IMR-90 (cell line): ENCODE measurements at regions not wholly inside any gene's neighbourhood (a gene's known extent, or its start where the extent isn't known, plus 50 kb on each side); places are given as distances from the start of the nearest gene placed in this dataset.

Experiments
- ATAC-seq: fragments of 200-7000 bp; cut with Tn5 transposase; 2 replicates; pipeline ENCODE4 v1.9.1; 2020; ENCODE audit warnings: low read depth, mild to moderate bottlenecking, moderate library complexity
- BruUV-seq: library from RNA; stranded (reverse); fragments of 400-500 nt; replicated peaks from 2 replicates; lab custom pipeline; 2021; lab: Mats Ljungman, UMichigan
- CTCF ChIA-PET: fragments of 300-600 bp; formaldehyde crosslinking; extraction: SDS; loops from one replicate; lab custom pipeline; 2021; ENCODE audit warnings: antibody characterized with exemption; lab: Yijun Ruan, JAX
- POLR2A ChIA-PET: fragments of 300-600 bp; sonication (Branson Sonifier 250); formaldehyde crosslinking; loops from one replicate; lab custom pipeline; 2022; ENCODE audit warnings: antibody characterized with exemption; ENCODE audit not compliant: unreplicated experiment; lab: Charles Lee
- DNase-seq: peaks from one replicate; pipeline ENCODE4 v3.0.0; 2013
- H2AFZ ChIP-seq: replicated peaks from 2 replicates; pipeline ENCODE3; 2013; ENCODE audit warnings: low read length, mild to moderate bottlenecking; ENCODE audit not compliant: poor library complexity
- H2AK5ac ChIP-seq: 2 replicates; pipeline ENCODE4 v1.6.1; 2013; ENCODE audit warnings: low read depth, low read length, inconsistent platforms
- H2AK9ac ChIP-seq: replicated peaks from 2 replicates; pipeline ENCODE3; 2013; ENCODE audit warnings: mild to moderate bottlenecking, low read depth, low read length, moderate library complexity; ENCODE audit not compliant: poor library complexity
- H2BK120ac ChIP-seq: 2 replicates; pipeline ENCODE4 v1.6.1; 2013; ENCODE audit warnings: low read depth, low read length, inconsistent platforms
- H2BK15ac ChIP-seq: 3 replicates; pipeline ENCODE4 v1.6.1; 2013; ENCODE audit warnings: low read depth, low read length, inconsistent platforms
- H2BK20ac ChIP-seq: 2 replicates; pipeline ENCODE4 v1.6.1; 2013; ENCODE audit warnings: low read depth, mild to moderate bottlenecking, inconsistent platforms, low read length, moderate library complexity
- H2BK5ac ChIP-seq: 2 replicates; pipeline ENCODE4 v1.6.1; 2013; ENCODE audit warnings: mild to moderate bottlenecking, low read depth, low read length, inconsistent platforms; ENCODE audit not compliant: poor library complexity, severe bottlenecking
- H3K14ac ChIP-seq: replicated peaks from 2 replicates; pipeline ENCODE4 v1.6.1; 2013; ENCODE audit warnings: low read depth, low read length, inconsistent platforms
- H3K18ac ChIP-seq: 2 replicates; pipeline ENCODE4 v1.6.1; 2013; ENCODE audit warnings: low read depth, low read length, control low read depth
- H3K23ac ChIP-seq: 2 replicates; pipeline ENCODE4 v1.6.1; 2013; ENCODE audit warnings: low read depth, low read length, inconsistent platforms
- H3K27ac ChIP-seq: 2 replicates; pipeline ENCODE4 v1.5.1; 2013; ENCODE audit warnings: mild to moderate bottlenecking, control low read depth, low read length; ENCODE audit not compliant: insufficient read depth
- H3K27me3 ChIP-seq: 2 replicates; pipeline ENCODE4 v1.6.1; 2013; ENCODE audit warnings: low read length; ENCODE audit not compliant: control insufficient read depth, insufficient read depth
- H3K36me3 ChIP-seq: 2 replicates; pipeline ENCODE4 v1.6.1; 2013; ENCODE audit warnings: low read length, mixed read lengths; ENCODE audit not compliant: control insufficient read depth, insufficient read depth
- H3K4ac ChIP-seq: 2 replicates; pipeline ENCODE4 v1.6.1; 2013; ENCODE audit warnings: low read depth, low read length, inconsistent platforms
- H3K4me1 ChIP-seq: 2 replicates; pipeline ENCODE4 v1.6.1; 2013; ENCODE audit warnings: low read length, mixed read lengths; ENCODE audit not compliant: control insufficient read depth, insufficient read depth
- H3K4me2 ChIP-seq: 2 replicates; pipeline ENCODE4 v1.6.1; 2013; ENCODE audit warnings: low read depth, mild to moderate bottlenecking, control low read depth, low read length, moderate library complexity
- H3K4me3 ChIP-seq: 2 replicates; pipeline ENCODE4 v1.5.1; 2013; ENCODE audit warnings: low read depth, mild to moderate bottlenecking, control low read depth, low read length, moderate library complexity; ENCODE audit not compliant: insufficient read depth
- H3K56ac ChIP-seq: 2 replicates; pipeline ENCODE4 v1.6.1; 2013; ENCODE audit warnings: low read length, inconsistent platforms; ENCODE audit not compliant: insufficient read depth; ENCODE audit errors: extremely low read depth
- H3K79me1 ChIP-seq, 2 experiments: 2 replicates each; pipeline ENCODE4 v1.6.1; 2013; ENCODE audit warnings: low read length in 2 of 2, inconsistent platforms in 1 of 2, low read depth in 1 of 2
- H3K9ac ChIP-seq: 2 replicates; pipeline ENCODE4 v1.6.1; 2013; ENCODE audit warnings: low read depth, low read length, control low read depth
- H3K9me1 ChIP-seq: 2 replicates; pipeline ENCODE4 v1.6.1; 2013; ENCODE audit warnings: low read length, inconsistent platforms; ENCODE audit not compliant: insufficient read depth
- H3K9me3 ChIP-seq: 2 replicates; pipeline ENCODE4 v1.6.1; 2013; ENCODE audit warnings: low read length; ENCODE audit not compliant: control insufficient read depth, insufficient read depth
- H4K20me1 ChIP-seq: 2 replicates; pipeline ENCODE4 v1.6.1; 2013; ENCODE audit warnings: low read length, inconsistent platforms; ENCODE audit not compliant: insufficient read depth
- H4K5ac ChIP-seq: 2 replicates; pipeline ENCODE4 v1.6.1; 2013; ENCODE audit warnings: mild to moderate bottlenecking, low read depth, low read length, control low read depth
- H4K8ac ChIP-seq, 2 experiments: 2 replicates each; pipeline ENCODE4 v1.6.1; 2013; ENCODE audit warnings: low read depth in 2 of 2, low read length in 2 of 2, control low read depth in 1 of 2, inconsistent platforms in 1 of 2
- H4K91ac ChIP-seq: 2 replicates; pipeline ENCODE4 v1.6.1; 2013; ENCODE audit warnings: low read depth, low read length, inconsistent platforms; ENCODE audit not compliant: insufficient read depth
- CEBPB ChIP-seq: IDR thresholded peaks from 2 replicates; pipeline ENCODE4 v1.6.1; 2012; ENCODE audit warnings: low read depth, low read length, improper control_type of control experiment
- CHD1 ChIP-seq: IDR thresholded peaks from 2 replicates; pipeline ENCODE4 v1.6.1; 2012; ENCODE audit warnings: low read depth, low read length, improper control_type of control experiment
- MXI1 ChIP-seq: IDR thresholded peaks from 2 replicates; pipeline ENCODE4 v1.6.1; 2012; ENCODE audit warnings: low read depth, mild to moderate bottlenecking, low read length, moderate library complexity, borderline replicate concordance
- RFX5 ChIP-seq: IDR thresholded peaks from 2 replicates; pipeline ENCODE4 v1.8.0; 2012; ENCODE audit warnings: low read depth, mild to moderate bottlenecking, low read length, moderate library complexity
- SMC3 ChIP-seq: fragments of 150-350 bp; IDR thresholded peaks from 2 replicates; pipeline ENCODE4 v1.6.1; 2016; ENCODE audit warnings: low read depth, mild to moderate bottlenecking, antibody characterized with exemption, low read length, moderate library complexity
- WGBS, 2 experiments: methylation state at CpG; one replicate each; pipeline versions ENCODE4 v1.1.5 to v1.1.7; 2013; ENCODE audit warnings: missing lambda C conversion rate in 2 of 2; ENCODE audit not compliant: insufficient read length in 1 of 2; ENCODE audit errors: extremely low coverage in 2 of 2; 5-methylcytosine and 5-hydroxymethylcytosine counted together
- dilution Hi-C: fragments of 300-500 bp; cut with HindIII; formaldehyde crosslinking; loops from one replicate; pipeline ENCODE4 v1.14.3; 2018; ENCODE audit warnings: low sequenced_read_pairs; ENCODE audit not compliant: unreplicated experiment
- in situ Hi-C: fragments of 300-500 bp; cut with MboI; formaldehyde crosslinking; loops from 3 replicates; pipeline ENCODE4 v1.14.3; 2019; ENCODE audit warnings: low sequenced_read_pairs, inconsistent platforms, mixed read lengths
- intact Hi-C: fragments of 100-400 bp; cut with micrococcal nuclease; formaldehyde crosslinking; loops from 2 replicates; pipeline ENCODE4 v1.10.0; 2022
- TF ChIP-seq, protein P1 (sequence below): conservative IDR thresholded peaks from 2 replicates; pipeline ENCODE4 v1.5.1; 2012; ENCODE audit warnings: mild to moderate bottlenecking, low read depth, low read length, improper control_type of control experiment

DNA sequence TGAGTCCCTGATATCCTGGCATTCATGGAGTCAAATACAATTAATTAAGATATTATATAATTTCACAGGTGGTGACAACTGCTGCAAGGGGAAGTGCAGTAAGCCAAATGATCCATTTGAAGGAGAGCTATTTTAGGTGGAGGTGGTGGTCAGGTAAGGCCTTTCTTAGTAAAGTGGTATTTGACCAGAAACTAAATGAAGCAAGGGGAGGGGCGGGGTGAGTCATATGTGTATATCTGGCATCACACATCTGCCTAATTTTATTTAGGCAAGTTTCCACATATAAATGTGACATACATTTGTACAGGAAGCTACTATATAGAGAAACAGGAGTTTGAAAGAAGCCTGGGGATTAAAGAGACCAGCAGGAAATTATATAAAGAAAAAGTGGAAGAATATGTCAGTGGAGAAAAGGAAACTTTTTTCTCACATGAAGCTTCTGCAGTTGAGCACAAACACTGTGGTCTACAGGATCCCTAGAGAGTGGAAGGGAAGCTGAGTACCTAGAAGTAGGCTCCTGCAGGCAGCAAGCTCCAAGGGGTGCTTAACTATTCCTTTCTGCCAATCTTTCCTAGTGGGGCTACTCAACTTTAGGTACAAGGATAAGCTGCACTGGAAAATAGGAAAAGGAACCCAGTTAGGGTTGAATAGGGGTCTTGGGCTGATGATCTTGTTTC lies 99.6 kb downstream of the OGFRL1 start:
- no peak overlapping the region for H3K18ac ChIP-seq
- 0 out of 2 replicates have a peak overlapping the region, but pooled peaks have one; percentile 34 for H2BK20ac ChIP-seq
- H4K5ac ChIP-seq = no peak overlapping the region
- no peak overlapping the region for H2AFZ ChIP-seq
- no peak overlapping the region; the same call in 1 of the 2 replicates for H3K23ac ChIP-seq
- DNase-seq (no peak), ATAC-seq (no peak)
- H2AK9ac ChIP-seq = no peak overlapping the region
- TF ChIP-seq, protein P1, sequence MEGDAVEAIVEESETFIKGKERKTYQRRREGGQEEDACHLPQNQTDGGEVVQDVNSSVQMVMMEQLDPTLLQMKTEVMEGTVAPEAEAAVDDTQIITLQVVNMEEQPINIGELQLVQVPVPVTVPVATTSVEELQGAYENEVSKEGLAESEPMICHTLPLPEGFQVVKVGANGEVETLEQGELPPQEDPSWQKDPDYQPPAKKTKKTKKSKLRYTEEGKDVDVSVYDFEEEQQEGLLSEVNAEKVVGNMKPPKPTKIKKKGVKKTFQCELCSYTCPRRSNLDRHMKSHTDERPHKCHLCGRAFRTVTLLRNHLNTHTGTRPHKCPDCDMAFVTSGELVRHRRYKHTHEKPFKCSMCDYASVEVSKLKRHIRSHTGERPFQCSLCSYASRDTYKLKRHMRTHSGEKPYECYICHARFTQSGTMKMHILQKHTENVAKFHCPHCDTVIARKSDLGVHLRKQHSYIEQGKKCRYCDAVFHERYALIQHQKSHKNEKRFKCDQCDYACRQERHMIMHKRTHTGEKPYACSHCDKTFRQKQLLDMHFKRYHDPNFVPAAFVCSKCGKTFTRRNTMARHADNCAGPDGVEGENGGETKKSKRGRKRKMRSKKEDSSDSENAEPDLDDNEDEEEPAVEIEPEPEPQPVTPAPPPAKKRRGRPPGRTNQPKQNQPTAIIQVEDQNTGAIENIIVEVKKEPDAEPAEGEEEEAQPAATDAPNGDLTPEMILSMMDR = no peak
- no peak for TF ChIP-seq RFX5
- no peak for TF ChIP-seq MXI1
- no peak for TF ChIP-seq SMC3
- no peak for TF ChIP-seq CEBPB
- TF ChIP-seq CHD1 = no peak
- peaks cover 28 to 51% of the 10 kb centered on the region in 2 experiments for H3K79me1 ChIP-seq
- intact Hi-C loops = no loop called here
- H2BK15ac ChIP-seq = no peak overlapping the region
- no peaks in the 10 kb centered on the region for H3K9me3 ChIP-seq
- H3K9ac ChIP-seq = no peak overlapping the region
- no CpG with 5 or more reads among the region's 1 CpG for WGBS, 2 experiments
- no peaks in the 10 kb centered on the region for H4K20me1 ChIP-seq
- H4K91ac ChIP-seq = no peak overlapping the region
- 0 out of 2 replicates have a peak, but pooled peaks cover 3% of the 10 kb centered on the region for H3K36me3 ChIP-seq
- no peak overlapping the region for H3K14ac ChIP-seq
- H4K8ac ChIP-seq = no peak overlapping the region
- H3K56ac ChIP-seq = no peak overlapping the region
- no peak overlapping the region for H3K4me2 ChIP-seq
- H3K4me3 ChIP-seq = no peak overlapping the region
- H2BK120ac ChIP-seq = no peak overlapping the region
- BruUV-seq = no TSS peak
- peaks cover 19% of the 10 kb centered on the region for H3K4me1 ChIP-seq
- no peak overlapping the region for H2AK5ac ChIP-seq
- ChIA-PET CTCF (interaction anchor here (0.6 to 1.5 kb wide), 3 partner anchors 13 to 187 kb away, joined by 3 to 6 read pairs (median 4); no protein-coding TSS in a partner anchor), POLR2A (no interaction called here)
- H3K9me1 ChIP-seq = peaks cover 11% of the 10 kb centered on the region
- no peaks in the 10 kb centered on the region for H3K27me3 ChIP-seq
- no peak overlapping the region for H2BK5ac ChIP-seq
- H3K4ac ChIP-seq = no peak overlapping the region; the same call in 1 of the 2 replicates
- in situ Hi-C loops = loop anchor here (5.0 to 25.0 kb wide), 2 partner anchors 124 to 699 kb away; no protein-coding TSS in a partner anchor
- dilution Hi-C loops = no loop called here
- no peak overlapping the region for H3K27ac ChIP-seq
